Trophoblast cell (in vitro differentiated cells and primary cell): ENCODE measurements at regions not wholly inside any gene's neighbourhood (a gene's known extent, or its start where the extent isn't known, plus 50 kb on each side); places are given as distances from the start of the nearest gene placed in this dataset.

Experiments
- DNase-seq, 2 donors: peaks; one replicate each; pipeline ENCODE4 v3.0.0-alpha.2; 2016
- H2AFZ ChIP-seq: 2 replicates; pipeline ENCODE4 v1.6.1; 2013; ENCODE audit warnings: low read length, moderate library complexity, mild to moderate bottlenecking; ENCODE audit not compliant: insufficient read depth, poor library complexity
- H2AK5ac ChIP-seq: 2 replicates; pipeline ENCODE4 v1.6.1; 2013; ENCODE audit warnings: mild to moderate bottlenecking, low read length
- H2BK120ac ChIP-seq: 2 replicates; pipeline ENCODE4 v1.6.1; 2013; ENCODE audit warnings: low read length, mild to moderate bottlenecking, moderate library complexity; ENCODE audit not compliant: insufficient read depth, poor library complexity
- H2BK12ac ChIP-seq: 2 replicates; pipeline ENCODE4 v1.6.1; 2013; ENCODE audit warnings: mild to moderate bottlenecking, low read length, moderate library complexity
- H2BK5ac ChIP-seq: 2 replicates; pipeline ENCODE4 v1.6.1; 2013; ENCODE audit warnings: low read length, low read depth, moderate library complexity, mild to moderate bottlenecking; ENCODE audit not compliant: poor library complexity
- H3K14ac ChIP-seq: 2 replicates; pipeline ENCODE4 v1.6.1; 2013; ENCODE audit warnings: mild to moderate bottlenecking, low read length
- H3K18ac ChIP-seq: 2 replicates; pipeline ENCODE4 v1.6.1; 2013; ENCODE audit warnings: mild to moderate bottlenecking, low read length
- H3K23ac ChIP-seq: 2 replicates; pipeline ENCODE4 v1.6.1; 2013; ENCODE audit warnings: low read length
- H3K27ac ChIP-seq: 2 replicates; pipeline ENCODE4 v1.5.1; 2013; ENCODE audit warnings: low read depth, mild to moderate bottlenecking, inconsistent platforms, low read length, moderate library complexity
- H3K27me3 ChIP-seq: 2 replicates; pipeline ENCODE4 v1.6.1; 2013; ENCODE audit warnings: inconsistent platforms, mild to moderate bottlenecking, low read length, moderate library complexity; ENCODE audit not compliant: insufficient read depth
- H3K36me3 ChIP-seq, 2 experiments: 1 replicate in 1 of 2; 2 replicates in 1 of 2; pipeline ENCODE4 v1.6.1; 2013; ENCODE audit warnings: low read length in 2 of 2, mild to moderate bottlenecking in 2 of 2, moderate library complexity in 1 of 2; ENCODE audit not compliant: insufficient read depth in 2 of 2, control insufficient read depth in 1 of 2
- H3K4ac ChIP-seq: 2 replicates; pipeline ENCODE4 v1.6.1; 2013; ENCODE audit warnings: low read depth, mild to moderate bottlenecking, low read length, moderate library complexity
- H3K4me1 ChIP-seq, 2 experiments: 1 replicate in 1 of 2; 2 replicates in 1 of 2; pipeline ENCODE4 v1.6.1; 2013; ENCODE audit warnings: low read length in 2 of 2, mild to moderate bottlenecking in 2 of 2, moderate library complexity in 1 of 2; ENCODE audit not compliant: insufficient read depth in 2 of 2, control insufficient read depth in 1 of 2
- H3K4me2 ChIP-seq: 2 replicates; pipeline ENCODE4 v1.6.1; 2013; ENCODE audit warnings: inconsistent platforms, mild to moderate bottlenecking, low read length, moderate library complexity
- H3K4me3 ChIP-seq: 2 replicates; pipeline ENCODE4 v1.5.1; 2013; ENCODE audit warnings: mild to moderate bottlenecking, low read depth, low read length, inconsistent platforms
- H3K79me1 ChIP-seq: one replicate; pipeline ENCODE4 v1.6.1; 2013; ENCODE audit warnings: low read length
- H3K79me2 ChIP-seq: 2 replicates; pipeline ENCODE4 v1.6.1; 2013; ENCODE audit warnings: low read length, mild to moderate bottlenecking; ENCODE audit not compliant: control insufficient read depth, insufficient read depth, poor library complexity
- H3K9ac ChIP-seq: 2 replicates; pipeline ENCODE4 v1.6.1; 2013; ENCODE audit warnings: mild to moderate bottlenecking, low read length
- H3K9me3 ChIP-seq: 2 replicates; pipeline ENCODE4 v1.6.1; 2013; ENCODE audit warnings: low read depth, mild to moderate bottlenecking, control low read depth, inconsistent platforms, low read length; ENCODE audit not compliant: insufficient read depth
- H4K12ac ChIP-seq: 2 replicates; pipeline ENCODE4 v1.6.1; 2013; ENCODE audit warnings: low read depth, mild to moderate bottlenecking, low read length, moderate library complexity
- H4K8ac ChIP-seq: 2 replicates; pipeline ENCODE4 v1.6.1; 2013; ENCODE audit warnings: low read depth, mild to moderate bottlenecking, low read length, moderate library complexity
- H4K91ac ChIP-seq: one replicate; pipeline ENCODE4 v1.6.1; 2013; ENCODE audit warnings: low read depth, mild to moderate bottlenecking, low read length, moderate library complexity
- whole genome bisulfite sequencing: extraction: QIAGEN DNeasy Blood & Tissue Kit; methylation state at CpG from one replicate; pipeline ENCODE4 v1.1.7; 2013; ENCODE audit warnings: missing lambda C conversion rate; ENCODE audit not compliant: insufficient read length, insufficient coverage; ENCODE audit errors: extremely low coverage; 5-methylcytosine and 5-hydroxymethylcytosine counted together

DNA sequence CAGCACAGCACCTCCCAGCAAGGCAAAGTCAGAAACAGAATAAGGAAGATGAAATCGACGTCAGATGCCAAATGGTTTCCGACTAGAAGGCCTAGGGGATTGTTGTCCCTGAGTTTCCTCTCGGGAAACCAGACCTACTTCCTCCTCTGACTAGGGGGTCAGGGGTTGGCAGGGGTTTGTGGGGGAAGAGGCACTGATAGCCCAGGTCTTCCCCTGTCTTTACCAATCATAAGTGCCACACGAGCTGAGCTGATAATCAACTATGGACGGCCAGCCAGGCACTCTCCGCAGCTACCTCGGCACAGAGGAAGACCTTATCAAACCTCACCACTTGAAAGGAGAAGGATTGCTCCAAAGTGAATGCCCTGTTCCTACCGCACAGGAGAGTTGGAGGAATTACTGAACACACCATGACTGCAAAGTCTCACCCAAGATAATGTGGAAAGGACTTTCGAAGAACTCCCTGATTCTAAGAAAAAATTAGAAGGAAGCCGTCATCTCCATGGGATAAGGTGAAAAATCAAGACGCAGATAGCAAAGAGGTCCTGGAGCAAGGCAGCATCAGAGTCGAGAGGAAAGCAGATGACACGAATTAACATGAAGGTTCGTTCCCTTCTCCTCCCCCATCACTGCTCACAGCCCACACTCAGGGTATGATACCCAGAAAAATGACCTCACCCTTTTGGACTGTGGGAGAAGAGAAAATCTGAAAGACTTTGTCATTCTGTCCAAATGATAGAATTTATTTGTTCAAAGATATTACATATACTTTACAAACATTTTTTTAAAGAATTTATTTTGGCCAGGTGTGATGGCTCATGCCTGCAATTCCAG lies 77.7 kb upstream of the MED13L start:
- H4K12ac ChIP-seq: no peak overlapping the region
- no peak overlapping the region for H2BK12ac ChIP-seq
- no peak overlapping the region for H2BK120ac ChIP-seq

GRCh38 chr12:116358536-116358892 lies 81.0 kb upstream of the MED13L start:
- Histone ChIP-seq H4K91ac (no peak overlapping the region), H2BK5ac (no peak overlapping the region), H3K4me2 (peak overlapping the region; percentile 35), H2AK5ac (no peak overlapping the region), H3K36me3 (no peaks in the 10 kb centered on the region), H3K14ac (no peak overlapping the region), H3K79me1 (no peaks in the 10 kb centered on the region), H3K27ac (peak overlapping the region; percentile 28), H3K27me3 (no peaks in the 10 kb centered on the region), H3K18ac (no peak overlapping the region), H2BK120ac (no peak overlapping the region), H2BK12ac (peak overlapping the region; percentile 69), H3K23ac (no peak overlapping the region), H2AFZ (peak overlapping the region; percentile 59), H4K12ac (no peak overlapping the region), H3K9me3 (peaks cover 1% of the 10 kb centered on the region), H3K79me2 (no peaks in the 10 kb centered on the region), H3K4me1 (peaks cover 2 to 5% of the 10 kb centered on the region in 2 experiments), H4K8ac (no peak overlapping the region), H3K9ac (no peak overlapping the region), H3K4ac (no peak overlapping the region), H3K4me3 (no peak overlapping the region)
- no CpG with 5 or more reads among the region's 3 CpGs for WGBS
- DNase-seq: no peak

More for the DNA sequence above, 77.7 kb upstream of the MED13L start:
- Histone ChIP-seq H3K9ac (no peak overlapping the region), H3K4me3 (no peak overlapping the region), H3K27ac (no peak overlapping the region), H3K79me1 (no peaks in the 10 kb centered on the region), H3K23ac (no peak overlapping the region), H3K18ac (no peak overlapping the region), H4K8ac (no peak overlapping the region), H3K4me2 (no peak overlapping the region), H3K4me1 (peaks cover 2 to 5% of the 10 kb centered on the region in 2 experiments), H3K9me3 (peaks cover 2% of the 10 kb centered on the region), H2AFZ (no peak overlapping the region), H4K91ac (no peak overlapping the region), H3K79me2 (no peaks in the 10 kb centered on the region), H3K36me3 (no peaks in the 10 kb centered on the region), H3K27me3 (no peaks in the 10 kb centered on the region), H2BK5ac (no peak overlapping the region), H3K14ac (no peak overlapping the region), H3K4ac (no peak overlapping the region), H2AK5ac (no peak overlapping the region)
- no CpG with 5 or more reads among the region's 15 CpGs for WGBS
- DNase-seq: no peak

DNA sequence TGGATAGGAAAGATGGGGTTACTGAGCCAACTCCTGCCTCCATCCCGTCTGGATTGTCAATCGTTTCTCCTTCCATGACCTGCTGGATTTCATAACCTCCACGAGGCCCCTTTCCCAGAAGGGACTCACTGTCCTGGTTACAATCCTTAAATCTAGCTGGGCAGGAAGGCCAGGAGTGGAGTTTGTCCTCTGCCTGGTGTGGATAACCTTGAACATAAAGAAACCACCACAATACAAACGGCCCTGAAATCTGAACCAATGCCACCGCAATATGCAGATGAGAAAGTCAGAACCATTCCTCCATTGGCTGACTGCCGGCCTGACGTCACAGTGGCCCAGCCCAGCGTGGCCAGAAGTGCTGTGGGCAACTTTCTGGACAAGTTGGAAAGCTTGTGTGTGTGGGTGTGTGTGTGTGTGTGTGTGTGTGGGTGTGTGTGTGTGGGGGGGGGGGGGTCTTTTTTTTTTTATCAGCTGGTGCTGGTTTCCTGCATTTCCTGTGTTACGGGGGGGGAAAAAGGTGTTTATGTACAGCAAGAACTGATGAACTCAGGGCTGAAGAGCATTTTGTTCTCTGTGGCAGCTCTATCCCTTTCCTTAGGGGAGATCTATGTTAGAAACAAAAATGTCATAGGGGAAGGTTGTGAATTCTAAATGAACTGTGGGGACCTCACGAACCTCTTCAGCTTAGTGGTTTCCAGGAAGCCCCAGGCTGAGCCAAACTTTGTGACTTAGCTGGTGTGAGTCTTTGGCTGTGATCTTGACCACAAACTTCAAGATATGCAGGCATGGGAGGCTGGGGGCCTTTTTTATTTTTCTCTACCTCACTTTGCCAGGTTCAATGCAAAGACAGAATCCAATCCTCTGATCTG lies 81.6 kb upstream of the MED13L start:
- Histone ChIP-seq H2AFZ (peak overlapping the region; percentile 59), H3K14ac (no peak overlapping the region), H4K8ac (no peak overlapping the region), H3K36me3 (no peaks in the 10 kb centered on the region), H3K27me3 (no peaks in the 10 kb centered on the region), H3K79me1 (no peaks in the 10 kb centered on the region), H3K18ac (no peak overlapping the region), H2AK5ac (no peak overlapping the region), H2BK12ac (peak overlapping the region; percentile 69), H3K79me2 (no peaks in the 10 kb centered on the region), H3K4me3 (no peak overlapping the region), H3K4me2 (peak overlapping the region; percentile 35), H3K4ac (no peak overlapping the region), H4K91ac (no peak overlapping the region), H3K27ac (peak overlapping the region; percentile 28), H3K9me3 (no peaks in the 10 kb centered on the region), H4K12ac (no peak overlapping the region), H2BK5ac (peak overlapping the region; percentile 1), H3K9ac (no peak overlapping the region), H3K23ac (no peak overlapping the region), H3K4me1 (peaks cover 2 to 5% of the 10 kb centered on the region in 2 experiments), H2BK120ac (peak overlapping the region; percentile 41)
- no CpG with 5 or more reads among the region's 10 CpGs for WGBS
- DNase-seq: peak; percentile 86 to 93

DNA sequence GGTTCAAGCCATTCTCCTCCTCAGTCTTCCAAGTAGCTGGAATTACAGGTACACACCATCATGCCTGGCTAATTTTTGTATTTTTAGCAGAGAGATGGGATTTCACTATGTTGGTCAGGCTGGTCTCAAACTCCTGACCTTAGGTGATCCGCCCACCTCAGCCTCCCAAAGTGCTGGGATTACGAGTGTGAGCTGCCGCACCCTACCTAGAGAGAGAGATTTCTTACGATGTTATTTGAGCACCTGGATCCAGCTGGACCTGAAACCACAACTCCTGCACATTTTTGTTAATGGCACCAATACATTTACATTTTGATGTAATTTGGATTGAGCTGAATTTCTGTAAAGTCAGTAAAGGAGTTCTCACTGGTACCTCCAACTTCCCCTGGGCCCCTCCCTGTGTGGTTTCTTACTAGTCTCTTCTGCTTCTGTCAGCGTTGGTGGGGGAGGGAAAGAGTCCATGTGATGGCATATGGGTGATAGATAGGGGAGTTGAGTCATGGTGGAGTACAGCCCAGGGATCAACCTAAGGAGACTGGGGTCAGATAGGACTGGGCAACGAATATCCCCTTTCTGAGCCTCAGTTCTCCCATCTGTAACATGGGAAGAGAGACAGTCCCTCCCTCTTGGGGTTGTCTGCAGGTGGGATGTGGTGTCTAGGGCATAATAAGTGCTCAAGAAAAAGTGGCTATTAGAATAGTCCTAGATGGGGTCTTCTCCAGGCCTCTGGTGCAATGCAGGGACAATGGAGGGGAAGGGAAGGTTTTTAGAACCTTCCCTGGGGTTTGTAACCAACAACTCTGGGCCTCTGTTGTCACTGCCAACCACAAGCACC lies 83.3 kb upstream of the MED13L start:
- Histone ChIP-seq H3K79me1 (no peaks in the 10 kb centered on the region), H4K12ac (no peak overlapping the region), H2BK12ac (no peak overlapping the region), H2BK5ac (no peak overlapping the region), H4K91ac (no peak overlapping the region), H3K27ac (no peak overlapping the region), H3K14ac (no peak overlapping the region), H3K27me3 (no peaks in the 10 kb centered on the region), H4K8ac (no peak overlapping the region), H3K4me1 (peaks cover 2 to 5% of the 10 kb centered on the region in 2 experiments), H3K4ac (no peak overlapping the region), H3K9me3 (no peaks in the 10 kb centered on the region), H3K9ac (no peak overlapping the region), H3K23ac (no peak overlapping the region), H3K18ac (no peak overlapping the region), H3K4me3 (no peak overlapping the region), H3K36me3 (no peaks in the 10 kb centered on the region), H3K4me2 (no peak overlapping the region), H2AFZ (no peak overlapping the region), H2AK5ac (no peak overlapping the region), H2BK120ac (no peak overlapping the region), H3K79me2 (no peaks in the 10 kb centered on the region)
- no CpG with 5 or more reads among the region's 6 CpGs for WGBS
- no peak for DNase-seq
